ENCODE measurements at regions not wholly inside any gene's neighbourhood (a gene's known extent, or its start where the extent isn't known, plus 50 kb on each side); places are given as distances from the start of the nearest gene placed in this dataset.

DNA sequence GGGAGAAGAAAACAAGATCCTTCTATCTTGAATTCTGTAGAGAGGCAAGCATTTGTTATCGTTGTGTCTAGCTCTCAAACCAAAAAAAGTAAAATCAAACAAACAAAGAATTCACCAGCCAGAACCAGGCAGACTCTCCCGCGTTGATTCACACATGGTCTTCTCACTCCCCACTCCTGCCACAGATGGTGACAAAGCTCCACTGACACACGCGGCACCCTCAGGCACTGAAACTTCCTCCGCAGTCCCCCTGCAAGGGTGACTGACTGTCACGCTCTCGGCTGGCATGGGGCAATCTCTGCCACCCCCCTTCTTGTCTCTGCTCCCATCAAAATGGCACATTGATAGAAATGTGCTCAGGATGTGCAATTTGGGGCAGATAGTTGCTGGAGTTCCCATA, 304.9 kb downstream of the DHX15 start:
- no peaks in the 10 kb centered on the region for H4K20me1 ChIP-seq (replicated peaks; ENCODE audit: control insufficient read depth, insufficient read depth, low read length)
- no peaks in the 10 kb centered on the region for H3K79me2 ChIP-seq (ENCODE audit: control insufficient read depth, insufficient read depth, low read length)
- no peaks in the 10 kb centered on the region for H3K4me1 ChIP-seq (replicated peaks in 1 of 2; ENCODE audit: control insufficient read depth in 2 of 2, insufficient read depth in 2 of 2, low read length in 2 of 2)
- H3K4me3 ChIP-seq: no peak overlapping the region
- no peak for FAIRE-seq
- H2AFZ ChIP-seq (ENCODE audit: low read depth, low read length): no peak overlapping the region
- DNase-seq (ENCODE audit: extremely low read depth in 1 of 4, low spot score in 3 of 4): no peak
- no peak overlapping the region for H3K4me2 ChIP-seq (ENCODE audit: insufficient read depth, low read length)
- no TSS peak for BruUV-seq (replicated peaks)
- intact Hi-C loops (cut with micrococcal nuclease): no loop called here
- H3K27ac ChIP-seq (ENCODE audit: extremely low read depth, low read depth, low read length): no peak overlapping the region
- CTCF ChIA-PET (ENCODE audit: low intra/inter-chr PET ratio): no interaction called here
- no peaks in the 10 kb centered on the region for H3K9me1 ChIP-seq (ENCODE audit: control insufficient read depth, insufficient read depth, low read length)
- ATAC-seq: no peak
- POLR2A ChIA-PET: no interaction called here
- no peak for TF ChIP-seq NR2C2 (CRISPR knock-in tag; IDR thresholded peaks at IDR 0.05)
- no peak for TF ChIP-seq NR2C2 (tag; IDR thresholded peaks at IDR 0.05)
- no peak for TF ChIP-seq CHD1 (IDR thresholded peaks at IDR 0.05; ENCODE audit: low read length)
- TF ChIP-seq CBX5 (IDR thresholded peaks at IDR 0.05; ENCODE audit: borderline replicate concordance, low read depth): no peak
- no peak for TF ChIP-seq BCL6 (CRISPR knock-in tag; IDR thresholded peaks at IDR 0.05)
- TF ChIP-seq, protein P1, sequence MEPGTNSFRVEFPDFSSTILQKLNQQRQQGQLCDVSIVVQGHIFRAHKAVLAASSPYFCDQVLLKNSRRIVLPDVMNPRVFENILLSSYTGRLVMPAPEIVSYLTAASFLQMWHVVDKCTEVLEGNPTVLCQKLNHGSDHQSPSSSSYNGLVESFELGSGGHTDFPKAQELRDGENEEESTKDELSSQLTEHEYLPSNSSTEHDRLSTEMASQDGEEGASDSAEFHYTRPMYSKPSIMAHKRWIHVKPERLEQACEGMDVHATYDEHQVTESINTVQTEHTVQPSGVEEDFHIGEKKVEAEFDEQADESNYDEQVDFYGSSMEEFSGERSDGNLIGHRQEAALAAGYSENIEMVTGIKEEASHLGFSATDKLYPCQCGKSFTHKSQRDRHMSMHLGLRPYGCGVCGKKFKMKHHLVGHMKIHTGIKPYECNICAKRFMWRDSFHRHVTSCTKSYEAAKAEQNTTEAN (CRISPR knock-in tag; IDR thresholded peaks at IDR 0.05): no peak
- TF ChIP-seq ESRRA (IDR thresholded peaks at IDR 0.05; ENCODE audit: borderline replicate concordance, low read depth): no peak
- no peak for TF ChIP-seq RFX7 (CRISPR knock-in tag; IDR thresholded peaks at IDR 0.05)
- no peak for TF ChIP-seq MAZ (CRISPR knock-in tag; conservative IDR thresholded peaks at IDR 0.05 in 1 of 2, IDR thresholded peaks at IDR 0.05 in 1 of 2)
- TF ChIP-seq ILK (tag; IDR thresholded peaks at IDR 0.05; ENCODE audit: borderline replicate concordance, low read depth): no peak
- TF ChIP-seq ARHGAP35 (IDR thresholded peaks at IDR 0.05; ENCODE audit: partially characterized antibody): no peak
- TF ChIP-seq, protein P2, sequence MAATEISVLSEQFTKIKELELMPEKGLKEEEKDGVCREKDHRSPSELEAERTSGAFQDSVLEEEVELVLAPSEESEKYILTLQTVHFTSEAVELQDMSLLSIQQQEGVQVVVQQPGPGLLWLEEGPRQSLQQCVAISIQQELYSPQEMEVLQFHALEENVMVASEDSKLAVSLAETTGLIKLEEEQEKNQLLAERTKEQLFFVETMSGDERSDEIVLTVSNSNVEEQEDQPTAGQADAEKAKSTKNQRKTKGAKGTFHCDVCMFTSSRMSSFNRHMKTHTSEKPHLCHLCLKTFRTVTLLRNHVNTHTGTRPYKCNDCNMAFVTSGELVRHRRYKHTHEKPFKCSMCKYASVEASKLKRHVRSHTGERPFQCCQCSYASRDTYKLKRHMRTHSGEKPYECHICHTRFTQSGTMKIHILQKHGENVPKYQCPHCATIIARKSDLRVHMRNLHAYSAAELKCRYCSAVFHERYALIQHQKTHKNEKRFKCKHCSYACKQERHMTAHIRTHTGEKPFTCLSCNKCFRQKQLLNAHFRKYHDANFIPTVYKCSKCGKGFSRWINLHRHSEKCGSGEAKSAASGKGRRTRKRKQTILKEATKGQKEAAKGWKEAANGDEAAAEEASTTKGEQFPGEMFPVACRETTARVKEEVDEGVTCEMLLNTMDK (IDR thresholded peaks at IDR 0.05; ENCODE audit: borderline replicate concordance, insufficient read depth, low read depth, low read length, poor library complexity, severe bottlenecking): no peak
- no peak overlapping the region for H3K9ac ChIP-seq (ENCODE audit: insufficient read depth in 1 of 2, low read depth in 2 of 2, low read length in 2 of 2)
- H3K27me3 ChIP-seq (ENCODE audit: control insufficient read depth in 2 of 2, insufficient read depth in 2 of 2, low read length in 2 of 2): peaks cover 0 to 4% of the 10 kb centered on the region in 2 experiments; a peak in 1 of 5 replicates
- 0% methylated on average over 8 of the region's 8 CpGs for WGBS (ENCODE audit: insufficient coverage, low coverage, missing lambda C conversion rate)
- H3K36me3 ChIP-seq (ENCODE audit: control insufficient read depth, insufficient read depth, low read length): no peaks in the 10 kb centered on the region
- no peaks in the 10 kb centered on the region for H3K9me3 ChIP-seq (replicated peaks; ENCODE audit: control insufficient read depth, insufficient read depth, low read depth, low read length)
- in situ Hi-C loops (cut with MboI): no loop called here
